ACC112 (cell line): ENCODE measurements at regions not wholly inside any gene's neighbourhood (a gene's known extent, or its start where the extent isn't known, plus 50 kb on each side); places are given as distances from the start of the nearest gene placed in this dataset.
A peak's percentile ranks its signal among the peaks of the same experiment; 100 is the strongest.

Experiments
- H2AFZ ChIP-seq: fragments of 200-600 bp; sonication (generic); one replicate; pipeline ENCODE4 v1.6.0; 2017; ENCODE audit warnings: antibody characterized with exemption, low read length; ENCODE audit not compliant: unreplicated experiment
- H3K27ac ChIP-seq: fragments of 200-600 bp; sonication (generic); 2 replicates; pipeline ENCODE4 v1.5.1; 2014; ENCODE audit warnings: low read depth, mild to moderate bottlenecking, antibody characterized with exemption, low read length, moderate library complexity
- H3K27me3 ChIP-seq: fragments of 200-600 bp; sonication (generic); 2 replicates; pipeline ENCODE4 v1.6.1; 2014; ENCODE audit warnings: mild to moderate bottlenecking, antibody characterized with exemption, low read length, moderate library complexity, mixed read lengths; ENCODE audit not compliant: insufficient read depth
- H3K36me3 ChIP-seq: fragments of 200-600 bp; sonication (generic); 2 replicates; pipeline ENCODE4 v1.6.1; 2016; ENCODE audit warnings: mild to moderate bottlenecking, antibody characterized with exemption, low read length, moderate library complexity, mixed read lengths; ENCODE audit not compliant: insufficient read depth
- H3K4me1 ChIP-seq: fragments of 200-600 bp; sonication (generic); one replicate; pipeline ENCODE4 v1.6.1; 2016; ENCODE audit warnings: low read length, mixed read lengths; ENCODE audit not compliant: insufficient read depth, unreplicated experiment, control insufficient read depth
- H3K4me3 ChIP-seq: fragments of 200-600 bp; sonication (generic); 2 replicates; pipeline ENCODE4 v1.5.1; 2014; ENCODE audit warnings: mild to moderate bottlenecking, low read depth, low read length
- H3K79me2 ChIP-seq: fragments of 200-600 bp; sonication (generic); one replicate; pipeline ENCODE4 v1.6.0; 2016; ENCODE audit warnings: low read length; ENCODE audit not compliant: control insufficient read depth, unreplicated experiment, insufficient read depth

GRCh38 chr22:46055911-46056545 is 79.1 kb upstream of the WNT7B start:
- Histone ChIP-seq H3K27ac (peak overlapping the region; percentile 93), H3K36me3 (no peaks in the 10 kb centered on the region), H3K4me1 (peaks cover 34% of the 10 kb centered on the region), H3K27me3 (no peaks in the 10 kb centered on the region), H2AFZ (no peak overlapping the region), H3K79me2 (peaks cover 88% of the 10 kb centered on the region), H3K4me3 (peak overlapping the region; percentile 76)

- Histone ChIP-seq H2AFZ (peak overlapping the region; percentile 24), H3K36me3 (no peaks in the 10 kb centered on the region), H3K4me3 (peak overlapping the region; percentile 76), H3K27me3 (no peaks in the 10 kb centered on the region), H3K79me2 (peaks cover 89% of the 10 kb centered on the region), H3K27ac (peak overlapping the region; percentile 93), H3K4me1 (peaks cover 34% of the 10 kb centered on the region)
Measured at GRCh38 chr22:46056546-46057245, 79.7 kb upstream of the WNT7B start.

- Histone ChIP-seq H3K79me2 (peaks cover 90% of the 10 kb centered on the region), H3K27me3 (no peaks in the 10 kb centered on the region), H2AFZ (peak overlapping the region; percentile 24), H3K27ac (peak overlapping the region; percentile 93), H3K36me3 (no peaks in the 10 kb centered on the region), H3K4me1 (peaks cover 31% of the 10 kb centered on the region), H3K4me3 (peak overlapping the region; percentile 76)
Measured at GRCh38 chr22:46057246-46058090, 80.5 kb upstream of the WNT7B start.

- H3K27me3 ChIP-seq: no peaks in the 10 kb centered on the region
- H3K4me1 ChIP-seq: peaks cover 29% of the 10 kb centered on the region
- no peaks in the 10 kb centered on the region for H3K36me3 ChIP-seq
- peaks cover 90% of the 10 kb centered on the region for H3K79me2 ChIP-seq
- H3K27ac ChIP-seq: peak overlapping the region; percentile 93
- no peak overlapping the region for H2AFZ ChIP-seq
- peak overlapping the region; percentile 76 for H3K4me3 ChIP-seq
Measured at GRCh38 chr22:46058091-46058420, 81.1 kb upstream of the WNT7B start.

- Histone ChIP-seq H2AFZ (peak overlapping the region; percentile 73), H3K27ac (peak overlapping the region; percentile 93), H3K27me3 (no peaks in the 10 kb centered on the region), H3K36me3 (no peaks in the 10 kb centered on the region), H3K79me2 (peaks cover 96% of the 10 kb centered on the region), H3K4me1 (peaks cover 32% of the 10 kb centered on the region), H3K4me3 (peak overlapping the region; percentile 76)
Measured at GRCh38 chr22:46058591-46059519, 81.9 kb upstream of the WNT7B start.

- Histone ChIP-seq H3K79me2 (peaks cover 98% of the 10 kb centered on the region), H3K27ac (no peak overlapping the region), H3K27me3 (no peaks in the 10 kb centered on the region), H3K36me3 (no peaks in the 10 kb centered on the region), H2AFZ (no peak overlapping the region), H3K4me3 (no peak overlapping the region), H3K4me1 (peaks cover 42% of the 10 kb centered on the region)
Measured at GRCh38 chr22:46060292-46061123, 83.5 kb upstream of the WNT7B start.

GRCh38 chr22:46061124-46061500 is 84.2 kb upstream of the WNT7B start:
- Histone ChIP-seq H2AFZ (no peak overlapping the region), H3K4me1 (peaks cover 37% of the 10 kb centered on the region), H3K36me3 (no peaks in the 10 kb centered on the region), H3K27ac (no peak overlapping the region), H3K79me2 (peaks cover 98% of the 10 kb centered on the region), H3K4me3 (no peak overlapping the region), H3K27me3 (no peaks in the 10 kb centered on the region)

GRCh38 chr22:46061501-46062231 is 84.7 kb upstream of the WNT7B start:
- H3K27me3 ChIP-seq: no peaks in the 10 kb centered on the region
- H3K4me3 ChIP-seq: no peak overlapping the region
- H3K79me2 ChIP-seq: peaks cover 97% of the 10 kb centered on the region
- H3K27ac ChIP-seq: no peak overlapping the region
- peaks cover 37% of the 10 kb centered on the region for H3K4me1 ChIP-seq
- H2AFZ ChIP-seq: no peak overlapping the region
- no peaks in the 10 kb centered on the region for H3K36me3 ChIP-seq

- no peak overlapping the region for H2AFZ ChIP-seq
- no peak overlapping the region for H3K4me3 ChIP-seq
- no peak overlapping the region for H3K27ac ChIP-seq
- H3K79me2 ChIP-seq: peaks cover 97% of the 10 kb centered on the region
- no peaks in the 10 kb centered on the region for H3K36me3 ChIP-seq
- no peaks in the 10 kb centered on the region for H3K27me3 ChIP-seq
- peaks cover 37% of the 10 kb centered on the region for H3K4me1 ChIP-seq
Measured at GRCh38 chr22:46062232-46062615, 85.3 kb upstream of the WNT7B start.
